Glomerular visceral epithelial cell (primary cell): ENCODE measurements at regions not wholly inside any gene's neighbourhood (a gene's known extent, or its start where the extent isn't known, plus 50 kb on each side); places are given as distances from the start of the nearest gene placed in this dataset.
"Not testable (repeated sequence)": the region's sequence is repeated elsewhere in the genome, so short reads cannot be mapped to it uniquely, and the experiment has no call there.

Experiments
- DNase-seq: peaks from one replicate; pipeline ENCODE4 v3.0.0-alpha.2; 2016; ENCODE audit errors: extremely low spot score

DNA sequence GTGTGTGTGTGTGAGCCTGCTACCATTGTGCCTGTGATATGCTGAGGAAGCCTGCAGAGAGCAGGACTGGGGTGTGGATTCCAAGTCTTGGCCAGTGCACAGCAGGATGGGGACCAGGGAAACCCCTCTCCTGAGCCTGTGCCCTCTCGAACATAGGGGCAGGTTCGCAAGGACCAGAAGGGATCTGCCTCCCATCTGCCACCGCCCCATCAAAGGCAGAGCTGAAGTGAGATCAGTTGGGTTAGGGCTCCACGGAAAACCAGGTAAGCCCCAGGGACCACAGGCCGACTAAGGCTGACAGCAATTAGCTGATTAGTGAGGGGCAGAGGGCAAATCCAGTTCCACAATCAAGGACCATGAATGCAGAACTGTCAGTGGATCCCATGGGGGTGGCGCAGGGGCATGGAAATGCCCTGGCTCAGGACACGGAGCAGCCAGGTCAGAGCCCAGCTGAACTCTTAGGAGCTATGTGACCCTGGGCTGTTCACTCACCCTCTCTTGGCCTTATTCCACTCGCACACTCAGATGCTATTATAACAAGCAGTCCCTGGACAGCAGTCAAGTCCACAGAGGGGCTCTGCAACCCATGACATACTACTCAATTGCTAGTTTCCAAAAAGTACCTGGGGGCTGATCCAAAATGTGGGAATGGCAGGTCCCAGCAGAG lies 84.2 kb upstream of the ID2 start:
- DNase-seq, result no peak

DNA sequence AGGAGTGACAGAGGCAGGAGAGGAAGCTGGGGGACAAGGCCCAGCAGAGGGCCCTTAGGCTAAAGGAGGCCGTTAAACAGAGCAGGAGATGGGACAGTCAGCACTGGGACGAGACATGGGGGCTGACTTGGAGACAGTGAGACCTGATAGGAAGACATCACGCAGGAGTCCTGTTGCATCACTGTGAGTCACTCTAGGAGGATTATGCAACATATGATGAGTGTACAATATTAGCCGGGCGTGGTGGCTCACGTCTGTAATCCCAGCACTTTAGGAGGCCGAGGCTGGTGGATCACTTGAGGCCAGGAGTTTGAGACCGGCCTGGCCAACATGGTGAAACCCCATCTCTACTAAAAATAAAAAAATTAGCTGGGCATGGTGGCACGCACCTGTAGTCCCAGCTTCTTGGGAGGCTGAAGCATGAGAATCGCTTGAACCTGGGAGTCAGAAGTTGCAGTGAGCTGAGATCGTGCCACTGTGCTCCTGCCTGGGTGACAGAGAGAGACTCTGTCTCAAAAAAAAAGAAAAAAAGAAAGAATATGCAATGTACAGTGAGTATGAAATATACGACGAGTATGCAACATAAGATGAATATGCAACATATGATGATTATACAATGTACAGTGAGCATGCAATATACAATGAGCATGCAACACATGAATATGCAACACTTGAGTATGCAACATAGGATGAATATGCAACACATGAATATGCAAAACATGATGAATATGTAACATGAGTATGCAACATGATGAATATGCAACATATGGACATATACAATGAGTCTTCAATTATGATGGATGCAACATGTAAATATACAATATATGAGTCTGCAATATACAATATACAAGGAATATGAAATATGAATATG lies 83.3 kb upstream of the ID2 start:
- peak; percentile 66 for DNase-seq

DNA sequence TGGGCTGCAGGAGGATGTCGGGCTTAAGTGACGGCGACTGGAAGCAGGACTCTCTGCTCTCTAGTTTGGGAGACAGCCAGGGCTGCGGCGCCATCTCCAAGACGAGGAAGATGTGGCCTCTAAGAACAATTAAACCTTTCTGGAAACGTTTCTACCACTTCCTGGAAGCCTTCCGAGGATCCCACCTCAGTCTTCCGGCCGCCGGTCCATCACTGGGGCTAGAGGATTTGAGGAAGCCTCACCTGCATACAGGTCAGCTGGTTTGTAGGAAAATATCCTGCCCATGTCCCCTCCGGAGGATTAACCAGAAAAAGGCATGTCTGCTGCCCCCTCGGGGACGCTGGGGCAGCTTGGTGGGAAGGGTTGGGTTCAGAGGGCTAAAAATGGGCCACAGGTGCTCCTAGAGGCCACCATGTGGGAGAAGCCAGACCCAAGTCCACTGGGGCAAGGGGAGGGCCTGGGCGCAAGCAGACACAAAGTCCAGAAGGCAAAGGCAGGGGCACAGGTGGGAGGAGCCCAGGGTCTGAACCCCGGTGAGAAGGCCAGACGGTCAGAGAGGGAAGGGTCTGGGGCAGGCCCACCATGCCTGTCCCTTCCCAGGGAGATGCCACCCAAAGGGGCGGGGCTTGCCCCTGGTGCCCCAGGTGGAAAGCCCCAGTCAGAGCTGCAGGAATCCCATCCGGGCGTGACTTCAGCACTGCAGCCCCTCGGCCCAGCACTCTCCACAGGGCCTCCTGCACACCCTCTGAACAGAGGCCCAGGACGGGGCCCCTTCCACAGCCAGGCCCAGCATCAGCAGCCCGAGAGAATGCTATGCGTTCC lies 82.2 kb upstream of the ID2 start:
- no peak for DNase-seq

DNA sequence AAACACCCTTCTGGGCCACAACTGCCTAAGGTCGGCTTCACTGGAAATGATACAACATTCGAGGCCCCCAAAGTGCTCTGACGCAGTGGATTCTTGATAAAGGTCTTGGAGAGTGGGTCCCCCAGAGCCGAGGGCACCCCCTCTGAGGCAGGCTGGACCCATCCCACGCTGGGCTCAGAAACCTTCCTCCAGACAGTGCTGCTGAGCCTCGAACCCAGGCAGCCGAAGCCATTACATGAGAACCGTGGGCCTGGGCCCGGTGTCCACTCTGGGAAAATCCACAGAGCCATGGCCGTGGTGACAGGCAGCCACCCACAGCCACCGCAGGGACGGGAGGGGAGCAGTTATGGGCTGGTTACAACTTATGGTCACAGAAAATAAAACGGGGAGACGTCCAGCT lies 81.4 kb upstream of the ID2 start:
- DNase-seq, result no peak

DNA sequence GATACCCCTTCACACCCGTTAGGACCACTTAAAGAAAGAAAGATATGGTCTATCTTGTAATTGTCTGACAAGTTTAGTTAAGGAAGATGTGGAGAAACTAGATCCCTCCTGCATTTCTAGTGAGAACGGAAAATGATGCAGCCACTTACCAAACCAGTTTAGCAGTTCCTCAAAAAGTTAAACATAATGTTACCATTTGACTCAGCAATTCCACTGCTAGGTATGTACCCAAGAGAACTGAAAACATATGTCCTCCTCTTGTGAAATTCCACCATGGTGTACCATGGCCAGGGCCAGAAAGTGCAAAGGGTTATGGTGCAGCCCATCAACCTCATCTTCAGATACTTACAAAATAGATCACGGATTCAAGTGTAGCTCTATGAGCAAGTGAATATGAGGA lies 79.0 kb upstream of the ID2 start:
- no peak for DNase-seq

DNA sequence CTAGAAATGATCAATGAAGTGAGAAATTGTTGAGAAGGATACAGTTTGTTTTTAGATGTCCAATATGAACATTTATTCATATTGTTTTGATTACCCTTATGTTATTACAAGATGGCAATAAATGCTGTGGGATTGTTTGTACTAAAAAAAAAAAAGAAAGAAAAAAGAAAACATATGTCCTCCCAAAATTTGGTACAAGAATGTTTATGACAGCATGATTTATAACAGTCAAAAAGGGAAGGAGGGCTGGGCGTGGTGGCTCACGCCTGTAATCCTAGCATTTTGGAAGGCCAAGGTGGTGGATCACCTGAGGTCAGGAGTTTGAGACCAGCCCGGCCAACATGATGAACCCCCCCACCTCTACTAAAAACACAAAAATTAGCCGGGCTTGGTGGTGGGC lies 78.5 kb upstream of the ID2 start:
- DNase-seq, result not testable (repeated sequence)

DNA sequence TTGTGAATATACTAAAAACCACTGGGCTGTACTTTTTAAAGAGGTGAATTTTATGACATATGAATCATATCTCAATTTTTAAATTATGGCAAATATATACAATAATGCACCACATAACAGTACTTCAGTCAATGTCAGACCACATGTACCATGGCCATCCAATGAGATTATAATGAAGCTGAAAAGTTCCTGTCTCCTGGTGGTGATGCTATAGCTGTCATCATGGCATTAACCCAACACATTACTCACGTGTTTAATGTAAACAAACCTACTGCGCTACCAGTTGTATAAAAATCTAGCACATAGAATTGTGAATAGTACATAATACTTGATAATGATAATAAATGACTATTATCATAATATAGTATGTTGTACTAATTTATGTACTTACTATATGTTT lies 77.6 kb upstream of the ID2 start:
- DNase-seq, result no peak

DNA sequence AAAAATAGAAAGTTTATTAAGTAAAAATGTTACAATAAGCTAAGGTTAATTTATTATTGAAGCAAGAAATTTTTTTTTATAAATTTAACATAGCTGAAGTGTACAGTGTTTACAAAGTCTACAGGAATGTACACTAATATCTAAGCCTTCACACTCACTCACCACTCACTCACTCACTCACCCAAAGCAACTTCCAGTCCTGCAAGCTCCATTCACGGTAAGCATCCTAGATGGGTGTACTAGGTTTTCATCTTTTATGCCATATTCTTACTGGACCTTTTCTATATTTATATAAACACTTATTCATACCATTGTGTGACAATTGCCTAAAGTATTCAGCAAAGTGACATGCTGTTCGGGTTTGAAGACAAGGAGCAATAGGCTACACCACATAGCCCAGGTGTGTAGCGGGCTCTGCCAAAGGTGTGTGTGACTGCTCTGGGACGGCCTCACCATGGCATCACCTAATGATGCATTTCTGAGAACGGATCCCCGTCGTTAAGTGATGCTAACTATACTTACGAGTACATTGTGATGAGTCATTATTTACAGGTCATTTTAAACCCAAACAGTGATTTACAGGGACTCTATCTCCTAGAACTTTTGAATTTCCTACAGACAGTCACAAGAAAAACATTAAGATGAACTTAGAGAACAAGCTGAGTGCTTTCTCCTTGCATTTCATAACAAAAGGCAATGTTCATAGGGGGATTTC lies 76.3 kb upstream of the ID2 start:
- no peak for DNase-seq

DNA sequence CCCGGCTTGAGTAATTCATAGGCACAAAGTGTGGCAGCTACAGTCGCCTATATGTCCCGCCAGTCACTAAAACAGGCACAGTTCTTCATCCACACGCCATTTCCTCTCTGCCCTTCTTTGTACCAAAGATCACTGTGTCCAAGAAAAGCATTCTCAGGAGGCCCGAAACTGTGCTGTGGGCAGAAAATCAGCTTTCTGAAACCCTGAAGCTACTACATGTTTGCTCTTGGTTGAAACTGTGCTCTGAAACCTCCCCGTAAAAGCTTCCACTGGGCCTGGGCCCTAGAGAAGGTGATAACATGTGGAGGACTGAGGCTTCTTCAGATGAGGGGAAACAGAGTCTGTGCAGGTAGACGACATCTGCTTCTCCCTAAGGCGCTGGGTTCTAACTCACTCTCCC lies 75.6 kb upstream of the ID2 start:
- no peak for DNase-seq

DNA sequence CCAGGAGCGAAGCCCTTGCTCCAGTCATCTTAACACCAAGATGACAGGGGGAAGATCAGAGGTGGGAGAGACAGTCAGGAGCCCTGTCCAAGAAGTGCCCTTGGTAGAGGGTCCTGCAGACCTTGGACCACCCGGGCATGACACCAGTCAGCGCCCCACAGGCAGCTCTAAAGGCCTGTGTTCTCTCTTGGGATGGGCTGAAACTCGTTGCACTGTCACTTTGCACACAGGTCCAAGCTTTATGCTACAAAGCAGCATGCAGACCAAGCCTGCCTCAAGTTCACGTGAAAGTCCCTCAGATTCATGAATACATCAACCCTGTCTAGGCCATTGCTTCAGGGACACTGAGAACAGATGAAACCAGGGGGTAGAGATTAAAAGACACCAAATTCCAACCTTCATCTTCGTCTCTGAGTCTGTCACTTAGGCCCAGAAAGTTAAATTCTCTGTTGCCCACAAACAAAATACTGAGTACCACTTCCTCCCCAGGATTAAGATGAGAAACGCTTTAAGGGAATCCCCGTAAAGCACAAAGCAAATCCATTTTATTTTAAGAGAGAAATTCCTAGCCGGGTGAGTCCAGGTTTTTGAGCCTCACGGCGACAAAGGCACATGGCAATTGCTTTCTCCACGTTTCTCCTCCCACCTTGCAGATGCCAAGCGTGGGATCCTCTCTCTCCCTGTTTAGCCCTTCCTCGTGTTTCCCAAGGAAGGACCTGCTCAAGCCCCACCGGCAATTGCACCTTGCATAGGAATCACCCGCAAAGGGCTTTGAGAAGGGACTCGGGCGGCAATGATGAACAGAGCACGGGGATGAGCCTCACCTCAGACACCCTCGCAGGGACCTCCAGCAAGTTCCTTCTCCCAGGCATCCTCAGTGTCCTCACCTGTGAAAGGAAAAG lies 75.0 kb upstream of the ID2 start:
- DNase-seq, result no peak

DNA sequence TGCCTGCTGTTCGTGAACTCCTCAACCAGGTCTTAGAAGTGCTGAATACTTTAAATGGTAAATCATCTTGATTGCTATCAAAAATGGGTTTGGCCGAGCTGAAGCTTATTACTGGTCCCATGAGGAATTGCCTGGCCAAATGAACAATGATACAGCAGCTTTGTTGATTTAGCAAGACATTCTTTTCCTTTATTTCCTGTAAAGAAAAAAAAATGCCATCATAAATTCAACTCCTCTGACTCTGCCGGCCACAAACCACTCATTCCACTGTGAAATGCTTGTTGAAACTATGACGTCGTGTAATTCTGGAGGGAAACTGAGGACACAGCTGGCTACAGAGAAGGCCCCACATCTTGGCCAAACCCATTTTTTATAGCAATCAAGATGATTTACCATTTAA lies 74.2 kb upstream of the ID2 start:
- peak; percentile 30 for DNase-seq

DNA sequence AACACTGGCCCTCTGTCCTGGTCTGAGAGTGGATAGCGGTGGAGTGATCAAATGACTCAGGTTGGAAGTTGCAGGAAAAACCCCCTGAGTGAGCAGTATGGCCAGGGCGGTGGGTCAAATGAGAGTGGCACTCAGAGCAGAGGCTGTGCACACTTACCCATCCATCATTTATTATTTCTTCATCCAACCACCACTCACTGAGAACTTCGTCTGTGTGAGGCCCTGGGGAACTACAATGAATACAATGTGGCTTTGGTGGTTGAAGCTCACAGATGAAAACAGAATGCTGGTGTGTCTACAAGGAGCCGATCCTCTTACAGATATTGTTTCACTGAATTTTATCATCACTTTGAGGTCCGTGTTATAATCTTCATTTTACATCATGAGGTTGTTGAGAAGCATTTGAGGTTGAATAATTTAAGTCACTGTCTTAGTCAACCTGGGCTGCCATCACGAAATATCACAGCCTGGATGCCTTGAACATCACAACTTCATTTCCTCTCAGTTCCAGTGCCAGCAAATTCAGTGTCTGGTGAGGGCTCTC lies 73.4 kb upstream of the ID2 start:
- DNase-seq, result peak; percentile 50

DNA sequence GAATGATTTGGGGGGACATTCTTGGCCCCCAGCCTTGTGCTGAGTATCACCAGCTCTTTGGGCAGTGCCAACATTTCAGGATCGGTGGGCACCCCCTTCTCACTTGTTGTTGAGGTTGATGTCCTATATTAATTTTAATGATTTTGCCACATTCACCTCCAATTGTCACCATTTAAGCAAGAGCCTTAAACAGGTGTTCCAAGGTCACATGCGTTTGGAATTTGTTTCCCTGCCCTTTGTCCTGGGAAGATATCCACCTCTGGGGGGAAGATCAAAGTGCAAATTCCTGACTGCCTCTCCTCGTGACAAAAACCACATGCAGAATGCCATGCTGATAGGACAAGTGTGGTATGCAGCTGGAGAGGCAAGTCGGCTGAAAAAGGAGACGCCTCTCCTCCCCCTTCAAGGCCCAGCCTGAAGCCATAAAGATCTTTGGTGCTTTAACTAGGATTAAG lies 72.5 kb upstream of the ID2 start:
- peak; percentile 49 for DNase-seq

DNA sequence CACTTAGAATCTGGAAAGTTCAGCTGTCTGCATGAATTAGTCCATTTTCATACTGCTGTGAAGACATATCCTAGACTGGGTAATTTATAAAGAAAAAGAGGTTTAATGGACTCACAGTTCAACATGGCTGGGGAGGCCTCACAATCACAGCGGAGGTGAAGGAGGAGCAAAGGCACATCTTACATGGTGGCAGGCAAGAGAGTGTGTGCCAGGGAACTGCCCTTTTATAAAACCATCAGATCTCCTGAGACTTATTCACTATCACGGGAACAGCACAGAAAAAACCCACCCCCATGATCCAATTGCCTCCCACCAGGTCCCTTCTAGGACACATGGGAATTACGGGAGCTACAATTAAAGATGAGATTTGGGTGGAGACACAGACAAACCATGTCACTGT lies 71.1 kb upstream of the ID2 start:
- not testable (repeated sequence) for DNase-seq

DNA sequence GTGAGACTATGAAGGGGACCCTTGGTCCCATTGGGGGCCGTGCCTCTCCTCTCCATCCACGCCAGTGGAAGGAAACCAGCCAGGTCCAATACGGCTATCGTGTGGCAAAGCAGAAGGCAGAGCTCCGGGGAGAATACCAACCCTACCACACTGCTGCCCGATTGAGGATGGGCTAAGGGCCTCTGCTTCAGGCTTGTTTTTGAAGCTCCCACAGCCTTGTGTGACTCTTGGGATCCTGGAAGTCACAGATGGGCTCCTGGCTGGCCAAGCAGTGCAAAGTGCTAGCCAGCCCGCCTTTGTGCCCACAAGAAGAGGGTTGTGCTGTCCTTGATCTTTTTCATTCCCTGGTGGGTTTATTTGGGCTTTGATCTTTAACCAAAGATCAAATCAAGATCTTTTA lies 70.6 kb upstream of the ID2 start:
- DNase-seq, result no peak

DNA sequence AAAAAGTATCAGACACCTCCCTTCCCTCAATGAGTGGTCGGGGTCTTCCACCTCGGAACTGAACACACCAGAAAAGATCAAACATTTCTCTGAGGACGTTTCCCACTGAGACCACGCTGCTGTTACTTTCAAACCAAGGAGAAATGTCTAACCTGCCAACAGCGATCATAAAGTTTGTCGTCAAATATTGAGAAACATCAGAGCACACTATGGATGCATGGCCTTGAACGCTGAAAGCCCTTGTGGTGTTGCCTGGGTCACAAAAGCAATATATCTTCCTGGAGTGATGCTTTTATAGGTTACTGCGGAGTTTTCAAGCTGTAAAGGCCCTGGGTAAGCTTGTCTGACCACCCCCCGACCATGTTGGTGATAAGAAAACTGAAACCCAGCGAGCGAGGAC lies 70.2 kb upstream of the ID2 start:
- DNase-seq, result no peak

DNA sequence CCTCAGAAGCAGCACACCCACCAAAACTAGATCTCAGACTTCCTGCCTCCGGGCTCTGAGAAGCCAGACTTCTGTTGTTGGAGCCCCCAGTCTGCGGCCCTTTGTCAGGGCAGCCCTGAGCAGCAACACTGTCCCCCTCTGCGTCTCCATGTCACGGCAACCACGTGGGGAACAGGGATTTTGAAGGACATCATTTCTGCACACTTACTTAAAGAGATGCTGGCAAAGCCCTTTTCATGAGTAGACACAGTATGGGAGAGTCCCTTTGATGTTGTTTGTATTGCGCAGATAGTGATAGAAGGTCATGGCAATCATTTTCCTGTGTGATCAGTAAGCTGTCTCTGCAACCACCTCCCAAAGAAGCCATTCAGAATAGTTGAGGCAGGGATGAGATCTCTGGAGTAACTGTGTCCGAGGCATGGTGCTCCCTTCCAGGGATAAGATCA lies 69.1 kb upstream of the ID2 start:
- DNase-seq, result no peak

DNA sequence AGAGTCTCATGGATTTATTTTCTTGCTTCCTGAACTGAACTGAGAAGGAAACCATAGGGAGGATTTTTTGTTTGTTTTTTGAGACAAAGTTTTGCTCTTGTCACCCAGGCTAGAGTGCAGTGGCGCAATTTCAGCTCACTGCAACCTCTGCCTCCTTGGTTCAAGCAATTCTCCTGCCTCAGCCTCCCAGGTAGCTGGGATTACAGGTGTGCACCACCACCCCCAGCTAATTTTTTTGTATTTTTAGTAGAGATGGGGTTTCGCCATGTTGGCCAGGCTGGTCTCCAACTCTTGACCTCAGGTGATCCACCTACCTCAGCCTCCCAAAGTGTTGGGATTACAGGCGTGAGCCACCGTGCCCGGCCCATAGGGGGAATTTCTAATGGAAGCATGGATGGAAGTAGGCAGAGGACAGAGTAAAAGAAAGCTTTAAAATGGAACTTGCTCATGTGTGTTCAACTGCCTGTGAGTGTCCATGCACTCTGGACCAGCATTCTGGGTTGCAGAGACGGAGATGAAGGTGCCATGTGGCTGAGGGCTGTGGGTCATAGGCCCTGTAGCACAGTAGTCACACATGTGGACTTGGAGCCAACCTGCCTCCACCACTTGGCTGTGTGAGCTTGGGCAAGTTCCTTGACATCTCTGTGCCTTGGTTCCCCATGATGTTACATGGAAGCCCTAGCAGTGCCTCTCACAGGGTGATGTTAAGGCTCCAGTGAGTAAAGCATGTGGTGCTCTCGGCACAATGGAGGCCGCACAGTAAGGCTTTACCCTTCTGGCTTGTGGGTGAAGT lies 68.5 kb upstream of the ID2 start:
- not testable (repeated sequence) for DNase-seq

DNA sequence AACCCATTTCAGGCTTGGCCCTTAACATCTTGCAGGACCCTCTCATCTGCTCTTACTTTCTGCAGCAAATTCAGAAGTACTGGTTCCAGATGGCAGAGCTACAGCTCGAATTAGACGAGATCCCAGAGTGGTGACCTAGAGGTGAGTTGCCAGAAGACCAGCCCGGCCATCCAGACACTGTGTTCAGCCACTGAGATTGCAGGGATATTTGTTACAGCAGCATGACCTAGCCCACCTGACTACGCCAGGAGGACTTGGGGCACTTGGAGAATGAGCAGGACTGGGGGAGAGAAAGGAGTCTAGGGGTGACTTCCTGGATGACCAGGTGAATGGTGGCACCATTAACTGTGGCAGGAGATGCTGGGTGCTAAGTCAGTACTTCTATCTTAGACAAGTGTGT lies 67.2 kb upstream of the ID2 start:
- DNase-seq, result no peak

DNA sequence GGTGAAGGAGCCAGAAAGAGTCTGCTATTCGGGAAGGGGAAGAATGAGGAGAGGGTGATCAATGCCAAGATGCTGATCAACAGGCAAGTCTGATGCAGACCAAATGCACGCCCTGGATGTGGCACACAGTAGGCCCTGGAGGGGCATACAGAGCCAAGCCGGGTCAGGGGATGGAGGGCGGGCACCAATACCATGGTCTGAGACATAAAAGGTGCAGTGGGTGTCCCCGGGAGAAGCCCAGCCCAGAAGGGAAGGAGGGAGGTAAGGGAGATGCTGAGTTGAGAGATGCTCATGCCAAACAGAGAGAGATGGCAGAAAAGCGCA lies 66.6 kb upstream of the ID2 start:
- DNase-seq, result no peak
